HEK293 (cell line): ENCODE measurements at regions not wholly inside any gene's neighbourhood (a gene's known extent, or its start where the extent isn't known, plus 50 kb on each side); places are given as distances from the start of the nearest gene placed in this dataset.

Experiments
- CTCF ChIA-PET: fragments of 350-600 bp; formaldehyde crosslinking; extraction: SDS; loops from one replicate; lab custom pipeline; 2021; ENCODE audit warnings: antibody characterized with exemption; lab: Yijun Ruan, JAX
- POLR2A ChIA-PET: fragments of 300-600 bp; formaldehyde crosslinking; extraction: SDS; loops from one replicate; lab custom pipeline; 2020; ENCODE audit warnings: antibody characterized with exemption, inconsistent platforms; lab: Yijun Ruan, JAX
- H3K27ac ChIP-seq: fragments of 200-500 bp; sonication (Bioruptor generic); 2 replicates; pipeline ENCODE4 v1.5.1; 2014; ENCODE audit warnings: low read depth, low read length, control low read depth, inconsistent platforms; ENCODE audit errors: extremely low read depth
- H3K36me3 ChIP-seq, 2 experiments: fragments of 200-500 bp in 1 of 2; sonication (Bioruptor generic) in 1 of 2; 1 replicate in 1 of 2; 2 replicates in 1 of 2; pipeline ENCODE4 v1.5.1; 2014 to 2017; ENCODE audit warnings: inconsistent platforms in 2 of 2, low read length in 2 of 2; ENCODE audit not compliant: control insufficient read depth in 2 of 2, insufficient read depth in 1 of 2
- H3K4me1 ChIP-seq: fragments of 200-500 bp; sonication (Bioruptor generic); 2 replicates; pipeline ENCODE4 v1.5.1; 2014; ENCODE audit warnings: mild to moderate bottlenecking, low read length, inconsistent platforms; ENCODE audit not compliant: control insufficient read depth, insufficient read depth
- H3K4me3 ChIP-seq: 2 replicates; pipeline ENCODE4 v1.5.1; 2011; ENCODE audit warnings: low read depth, mild to moderate bottlenecking, control low read depth, low read length, moderate library complexity
- H3K9me3 ChIP-seq: fragments of 200-500 bp; sonication (Bioruptor generic); 2 replicates; pipeline ENCODE4 v1.5.1; 2014; ENCODE audit warnings: low read depth, low read length, inconsistent platforms; ENCODE audit not compliant: control insufficient read depth, insufficient read depth
- GLI2 ChIP-seq: fragments of 450-650 bp; formaldehyde crosslinking; IDR thresholded peaks from 2 replicates; pipeline ENCODE4; 2017; ENCODE audit warnings: missing biosample characterization, missing genetic modification characterization, low read depth, borderline replicate concordance
- GLI4 ChIP-seq: fragments of 450-650 bp; formaldehyde crosslinking; IDR thresholded peaks from 2 replicates; pipeline ENCODE4 v1.5.1; 2016; ENCODE audit warnings: missing biosample characterization, missing genetic modification characterization
- GLIS1 ChIP-seq: fragments of 450-650 bp; formaldehyde crosslinking; IDR thresholded peaks from 2 replicates; pipeline ENCODE4 v1.5.1; 2016; ENCODE audit warnings: missing biosample characterization, missing genetic modification characterization
- GLIS2 ChIP-seq: fragments of 450-650 bp; formaldehyde crosslinking; IDR thresholded peaks from 2 replicates; pipeline ENCODE4 v1.5.1; 2016; ENCODE audit warnings: missing biosample characterization, missing genetic modification characterization
- KLF16 ChIP-seq: fragments of 450-650 bp; formaldehyde crosslinking; IDR thresholded peaks from 2 replicates; pipeline ENCODE4 v1.5.1; 2017; ENCODE audit warnings: missing biosample characterization, missing genetic modification characterization
- OSR2 ChIP-seq: fragments of 450-650 bp; formaldehyde crosslinking; IDR thresholded peaks from 2 replicates; pipeline ENCODE4 v1.5.1; 2016; ENCODE audit warnings: missing biosample characterization, missing genetic modification characterization
- RBAK ChIP-seq: fragments of 450-650 bp; formaldehyde crosslinking; IDR thresholded peaks from 2 replicates; pipeline ENCODE4 v1.5.1; 2016; ENCODE audit warnings: missing biosample characterization, missing genetic modification characterization
- TCF7L2 ChIP-seq: IDR thresholded peaks from 2 replicates; pipeline ENCODE4 v1.6.1; 2011; ENCODE audit warnings: low read depth, mild to moderate bottlenecking, inconsistent platforms, low read length, moderate library complexity, borderline replicate concordance
- ZFP3 ChIP-seq: fragments of 450-650 bp; formaldehyde crosslinking; IDR thresholded peaks from 2 replicates; pipeline ENCODE4 v1.5.1; 2016; ENCODE audit warnings: low read depth, missing biosample characterization, missing genetic modification characterization
- ZFP69B ChIP-seq: fragments of 450-650 bp; formaldehyde crosslinking; IDR thresholded peaks from 2 replicates; pipeline ENCODE4 v1.5.1; 2016; ENCODE audit warnings: missing biosample characterization, missing genetic modification characterization
- ZIC2 ChIP-seq: fragments of 450-650 bp; formaldehyde crosslinking; IDR thresholded peaks from 2 replicates; pipeline ENCODE4 v1.5.1; 2016; ENCODE audit warnings: missing biosample characterization, missing genetic modification characterization
- ZNF112 ChIP-seq: fragments of 450-650 bp; formaldehyde crosslinking; IDR thresholded peaks from 2 replicates; pipeline ENCODE4 v1.5.0; 2017; ENCODE audit warnings: missing biosample characterization, missing genetic modification characterization
- ZNF223 ChIP-seq: fragments of 450-650 bp; formaldehyde crosslinking; IDR thresholded peaks from 2 replicates; pipeline ENCODE4 v1.5.1; 2016; ENCODE audit warnings: missing biosample characterization, missing genetic modification characterization
- ZNF266 ChIP-seq: fragments of 450-650 bp; formaldehyde crosslinking; IDR thresholded peaks from 2 replicates; pipeline ENCODE4 v1.5.1; 2016; ENCODE audit warnings: missing biosample characterization, missing genetic modification characterization, low read depth
- ZNF366 ChIP-seq: fragments of 450-650 bp; formaldehyde crosslinking; conservative IDR thresholded peaks from 2 replicates; pipeline ENCODE4 v1.5.1; 2016; ENCODE audit warnings: missing biosample characterization, missing genetic modification characterization
- ZNF561 ChIP-seq: fragments of 450-650 bp; IDR thresholded peaks from 2 replicates; pipeline ENCODE4 v1.5.1; 2018; ENCODE audit warnings: missing biosample characterization, missing genetic modification characterization, borderline replicate concordance
- ZNF600 ChIP-seq: fragments of 450-650 bp; formaldehyde crosslinking; IDR thresholded peaks from 2 replicates; pipeline ENCODE4 v1.5.1; 2016; ENCODE audit warnings: missing biosample characterization, missing genetic modification characterization
- ZNF677 ChIP-seq: fragments of 450-650 bp; IDR thresholded peaks from 2 replicates; pipeline ENCODE4 v1.5.0; 2018; ENCODE audit warnings: missing biosample characterization, mild to moderate bottlenecking, missing genetic modification characterization, moderate library complexity
- ZXDB ChIP-seq: fragments of 450-650 bp; formaldehyde crosslinking; IDR thresholded peaks from 2 replicates; pipeline ENCODE4 v1.5.1; 2016; ENCODE audit warnings: missing biosample characterization, missing genetic modification characterization
- TF ChIP-seq, protein P1 (sequence below): fragments of 450-650 bp; formaldehyde crosslinking; IDR thresholded peaks from 2 replicates; pipeline ENCODE4 v1.5.1; 2016; ENCODE audit warnings: missing biosample characterization, missing genetic modification characterization, borderline replicate concordance
- TF ChIP-seq, protein P2 (sequence below): fragments of 450-650 bp; IDR thresholded peaks from 2 replicates; pipeline ENCODE4 v1.5.1; 2018; ENCODE audit warnings: missing biosample characterization, missing genetic modification characterization
- TF ChIP-seq, protein P3 (sequence below): fragments of 450-650 bp; formaldehyde crosslinking; conservative IDR thresholded peaks from 2 replicates; pipeline ENCODE4 v1.5.1; 2016; ENCODE audit warnings: low read depth, missing biosample characterization, missing genetic modification characterization

DNA sequence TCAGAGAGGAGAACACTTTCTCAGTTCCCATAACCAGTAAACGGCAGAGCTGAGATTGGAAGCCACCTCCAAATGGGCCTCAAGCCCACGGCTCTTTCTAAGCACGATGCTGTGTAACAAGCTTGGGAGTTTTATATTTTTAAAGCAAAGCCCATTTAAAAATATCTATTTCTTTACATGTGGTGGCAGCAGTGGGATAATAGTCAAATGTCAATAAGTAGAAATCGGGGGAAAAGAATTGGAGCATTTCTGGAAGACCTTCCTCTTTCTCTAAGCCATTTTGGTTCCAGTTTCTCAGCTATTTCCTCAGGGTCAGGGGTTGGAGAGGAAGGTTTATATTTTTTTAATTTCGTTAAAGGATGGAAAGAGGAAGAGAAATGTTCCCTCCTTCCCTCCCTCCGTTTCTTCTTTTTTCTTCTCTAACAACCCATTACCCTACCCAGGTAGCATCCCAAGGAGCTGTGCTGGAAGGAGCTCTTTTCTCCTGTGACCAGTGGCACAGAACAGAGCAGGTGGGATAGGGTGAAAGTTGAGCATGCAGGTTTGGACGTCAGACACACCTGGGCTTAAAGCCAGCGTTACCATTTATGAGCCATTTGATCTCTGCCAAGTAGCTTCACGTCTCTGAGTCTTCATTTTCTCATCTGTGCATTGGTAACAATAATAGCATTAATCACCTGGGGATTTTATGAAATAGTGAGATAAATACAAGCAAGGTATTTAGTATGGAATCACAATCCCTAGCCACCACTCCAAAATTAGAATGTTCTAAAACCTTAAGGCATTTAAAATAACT, 515.7 kb downstream of the RPS24 start:
- TF ChIP-seq ZNF266 (tag by site-specific recombination), result no peak
- peak; percentile 38; the same call in 1 of the 2 replicates for TF ChIP-seq ZNF366
- peak; percentile 93 for TF ChIP-seq GLIS1 (tag by site-specific recombination)
- TF ChIP-seq, protein P1, sequence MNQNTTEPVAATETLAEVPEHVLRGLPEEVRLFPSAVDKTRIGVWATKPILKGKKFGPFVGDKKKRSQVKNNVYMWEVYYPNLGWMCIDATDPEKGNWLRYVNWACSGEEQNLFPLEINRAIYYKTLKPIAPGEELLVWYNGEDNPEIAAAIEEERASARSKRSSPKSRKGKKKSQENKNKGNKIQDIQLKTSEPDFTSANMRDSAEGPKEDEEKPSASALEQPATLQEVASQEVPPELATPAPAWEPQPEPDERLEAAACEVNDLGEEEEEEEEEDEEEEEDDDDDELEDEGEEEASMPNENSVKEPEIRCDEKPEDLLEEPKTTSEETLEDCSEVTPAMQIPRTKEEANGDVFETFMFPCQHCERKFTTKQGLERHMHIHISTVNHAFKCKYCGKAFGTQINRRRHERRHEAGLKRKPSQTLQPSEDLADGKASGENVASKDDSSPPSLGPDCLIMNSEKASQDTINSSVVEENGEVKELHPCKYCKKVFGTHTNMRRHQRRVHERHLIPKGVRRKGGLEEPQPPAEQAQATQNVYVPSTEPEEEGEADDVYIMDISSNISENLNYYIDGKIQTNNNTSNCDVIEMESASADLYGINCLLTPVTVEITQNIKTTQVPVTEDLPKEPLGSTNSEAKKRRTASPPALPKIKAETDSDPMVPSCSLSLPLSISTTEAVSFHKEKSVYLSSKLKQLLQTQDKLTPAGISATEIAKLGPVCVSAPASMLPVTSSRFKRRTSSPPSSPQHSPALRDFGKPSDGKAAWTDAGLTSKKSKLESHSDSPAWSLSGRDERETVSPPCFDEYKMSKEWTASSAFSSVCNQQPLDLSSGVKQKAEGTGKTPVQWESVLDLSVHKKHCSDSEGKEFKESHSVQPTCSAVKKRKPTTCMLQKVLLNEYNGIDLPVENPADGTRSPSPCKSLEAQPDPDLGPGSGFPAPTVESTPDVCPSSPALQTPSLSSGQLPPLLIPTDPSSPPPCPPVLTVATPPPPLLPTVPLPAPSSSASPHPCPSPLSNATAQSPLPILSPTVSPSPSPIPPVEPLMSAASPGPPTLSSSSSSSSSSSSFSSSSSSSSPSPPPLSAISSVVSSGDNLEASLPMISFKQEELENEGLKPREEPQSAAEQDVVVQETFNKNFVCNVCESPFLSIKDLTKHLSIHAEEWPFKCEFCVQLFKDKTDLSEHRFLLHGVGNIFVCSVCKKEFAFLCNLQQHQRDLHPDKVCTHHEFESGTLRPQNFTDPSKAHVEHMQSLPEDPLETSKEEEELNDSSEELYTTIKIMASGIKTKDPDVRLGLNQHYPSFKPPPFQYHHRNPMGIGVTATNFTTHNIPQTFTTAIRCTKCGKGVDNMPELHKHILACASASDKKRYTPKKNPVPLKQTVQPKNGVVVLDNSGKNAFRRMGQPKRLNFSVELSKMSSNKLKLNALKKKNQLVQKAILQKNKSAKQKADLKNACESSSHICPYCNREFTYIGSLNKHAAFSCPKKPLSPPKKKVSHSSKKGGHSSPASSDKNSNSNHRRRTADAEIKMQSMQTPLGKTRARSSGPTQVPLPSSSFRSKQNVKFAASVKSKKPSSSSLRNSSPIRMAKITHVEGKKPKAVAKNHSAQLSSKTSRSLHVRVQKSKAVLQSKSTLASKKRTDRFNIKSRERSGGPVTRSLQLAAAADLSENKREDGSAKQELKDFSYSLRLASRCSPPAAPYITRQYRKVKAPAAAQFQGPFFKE, result no peak
- Histone ChIP-seq H3K36me3 (no peaks in the 10 kb centered on the region), H3K4me1 (peaks cover 9% of the 10 kb centered on the region), H3K9me3 (no peaks in the 10 kb centered on the region), H3K27ac (no peak overlapping the region), H3K4me3 (no peak overlapping the region)
- CTCF ChIA-PET, result interaction anchor here (0.6 kb wide), 1 partner anchor 100 kb away, joined by 4 read pairs; no protein-coding TSS in a partner anchor
- POLR2A ChIA-PET, result interaction anchor here (1.0 kb wide), 1 partner anchor 11 kb away, joined by 4 read pairs; no protein-coding TSS in a partner anchor

DNA sequence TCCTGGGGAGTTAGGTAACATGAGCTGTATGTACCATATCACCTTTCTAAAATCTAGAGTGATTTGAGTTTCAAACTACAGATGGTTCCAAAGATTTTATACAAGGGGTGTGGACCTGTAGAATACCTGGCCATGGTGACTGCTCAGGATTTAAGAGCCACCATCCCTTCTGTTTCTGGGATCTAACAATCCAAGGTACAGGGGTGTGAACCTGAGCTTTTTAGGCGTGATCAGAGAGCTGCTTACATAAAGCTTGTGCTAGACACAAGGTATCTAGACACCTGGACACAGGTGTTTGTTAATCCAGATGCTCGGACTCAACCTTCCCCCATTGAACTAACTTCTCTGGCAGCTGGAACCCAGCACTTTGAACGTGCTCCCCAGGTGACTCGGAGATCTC, 516.4 kb downstream of the RPS24 start:
- Histone ChIP-seq H3K4me1 (peaks cover 9% of the 10 kb centered on the region), H3K4me3 (no peak overlapping the region), H3K36me3 (no peaks in the 10 kb centered on the region), H3K27ac (no peak overlapping the region), H3K9me3 (no peaks in the 10 kb centered on the region)
- POLR2A ChIA-PET, result interaction anchor here (1.0 kb wide), 1 partner anchor 10 kb away, joined by 4 read pairs; no protein-coding TSS in a partner anchor
- CTCF ChIA-PET, result interaction anchor here (0.6 kb wide), 1 partner anchor 99 kb away, joined by 4 read pairs; no protein-coding TSS in a partner anchor
- no peak for TF ChIP-seq ZIC2
- TF ChIP-seq TCF7L2, result no peak
- no peak for TF ChIP-seq GLI2 (tag by site-specific recombination)
- TF ChIP-seq KLF16 (tag by site-specific recombination), result no peak
- no peak for TF ChIP-seq ZNF561 (tag by site-specific recombination)
- no peak for TF ChIP-seq ZFP69B (tag by site-specific recombination)
- TF ChIP-seq GLIS2, result no peak
- no peak for TF ChIP-seq ZNF112 (tag by site-specific recombination)
- TF ChIP-seq ZNF223 (tag by site-specific recombination), result no peak
- no peak for TF ChIP-seq ZNF677 (tag by site-specific recombination)
- TF ChIP-seq, protein P2, sequence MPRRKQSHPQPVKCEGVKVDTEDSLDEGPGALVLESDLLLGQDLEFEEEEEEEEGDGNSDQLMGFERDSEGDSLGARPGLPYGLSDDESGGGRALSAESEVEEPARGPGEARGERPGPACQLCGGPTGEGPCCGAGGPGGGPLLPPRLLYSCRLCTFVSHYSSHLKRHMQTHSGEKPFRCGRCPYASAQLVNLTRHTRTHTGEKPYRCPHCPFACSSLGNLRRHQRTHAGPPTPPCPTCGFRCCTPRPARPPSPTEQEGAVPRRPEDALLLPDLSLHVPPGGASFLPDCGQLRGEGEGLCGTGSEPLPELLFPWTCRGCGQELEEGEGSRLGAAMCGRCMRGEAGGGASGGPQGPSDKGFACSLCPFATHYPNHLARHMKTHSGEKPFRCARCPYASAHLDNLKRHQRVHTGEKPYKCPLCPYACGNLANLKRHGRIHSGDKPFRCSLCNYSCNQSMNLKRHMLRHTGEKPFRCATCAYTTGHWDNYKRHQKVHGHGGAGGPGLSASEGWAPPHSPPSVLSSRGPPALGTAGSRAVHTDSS (tag by site-specific recombination), result no peak
- no peak for TF ChIP-seq RBAK (tag by site-specific recombination)
- TF ChIP-seq ZFP3 (tag by site-specific recombination), result no peak
- TF ChIP-seq GLI4 (tag by site-specific recombination), result no peak
- no peak for TF ChIP-seq OSR2 (tag by site-specific recombination)
- no peak for TF ChIP-seq ZXDB
- TF ChIP-seq ZNF600, result no peak
- TF ChIP-seq, protein P3, sequence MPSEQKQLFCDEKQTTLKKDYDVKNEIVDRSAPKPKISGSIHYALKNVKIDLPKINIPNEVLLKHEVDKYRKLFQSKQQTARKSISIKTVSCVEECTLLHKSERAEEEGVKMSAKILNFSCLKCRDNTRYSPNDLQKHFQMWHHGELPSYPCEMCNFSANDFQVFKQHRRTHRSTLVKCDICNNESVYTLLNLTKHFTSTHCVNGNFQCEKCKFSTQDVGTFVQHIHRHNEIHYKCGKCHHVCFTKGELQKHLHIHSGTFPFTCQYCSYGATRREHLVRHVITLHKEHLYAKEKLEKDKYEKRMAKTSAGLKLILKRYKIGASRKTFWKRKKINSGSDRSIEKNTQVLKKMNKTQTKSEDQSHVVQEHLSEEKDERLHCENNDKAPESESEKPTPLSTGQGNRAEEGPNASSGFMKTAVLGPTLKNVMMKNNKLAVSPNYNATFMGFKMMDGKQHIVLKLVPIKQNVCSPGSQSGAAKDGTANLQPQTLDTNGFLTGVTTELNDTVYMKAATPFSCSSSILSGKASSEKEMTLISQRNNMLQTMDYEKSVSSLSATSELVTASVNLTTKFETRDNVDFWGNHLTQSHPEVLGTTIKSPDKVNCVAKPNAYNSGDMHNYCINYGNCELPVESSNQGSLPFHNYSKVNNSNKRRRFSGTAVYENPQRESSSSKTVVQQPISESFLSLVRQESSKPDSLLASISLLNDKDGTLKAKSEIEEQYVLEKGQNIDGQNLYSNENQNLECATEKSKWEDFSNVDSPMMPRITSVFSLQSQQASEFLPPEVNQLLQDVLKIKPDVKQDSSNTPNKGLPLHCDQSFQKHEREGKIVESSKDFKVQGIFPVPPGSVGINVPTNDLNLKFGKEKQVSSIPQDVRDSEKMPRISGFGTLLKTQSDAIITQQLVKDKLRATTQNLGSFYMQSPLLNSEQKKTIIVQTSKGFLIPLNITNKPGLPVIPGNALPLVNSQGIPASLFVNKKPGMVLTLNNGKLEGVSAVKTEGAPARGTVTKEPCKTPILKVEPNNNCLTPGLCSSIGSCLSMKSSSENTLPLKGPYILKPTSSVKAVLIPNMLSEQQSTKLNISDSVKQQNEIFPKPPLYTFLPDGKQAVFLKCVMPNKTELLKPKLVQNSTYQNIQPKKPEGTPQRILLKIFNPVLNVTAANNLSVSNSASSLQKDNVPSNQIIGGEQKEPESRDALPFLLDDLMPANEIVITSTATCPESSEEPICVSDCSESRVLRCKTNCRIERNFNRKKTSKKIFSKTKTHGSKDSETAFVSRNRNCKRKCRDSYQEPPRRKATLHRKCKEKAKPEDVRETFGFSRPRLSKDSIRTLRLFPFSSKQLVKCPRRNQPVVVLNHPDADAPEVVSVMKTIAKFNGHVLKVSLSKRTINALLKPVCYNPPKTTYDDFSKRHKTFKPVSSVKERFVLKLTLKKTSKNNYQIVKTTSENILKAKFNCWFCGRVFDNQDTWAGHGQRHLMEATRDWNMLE (tag by site-specific recombination), result no peak
